GM18868 (cell line): ENCODE measurements at regions not wholly inside any gene's neighbourhood (a gene's known extent, or its start where the extent isn't known, plus 50 kb on each side); places are given as distances from the start of the nearest gene placed in this dataset.

ENCODE experiments used
- ATAC-seq: cut with Tn5 transposase; IDR thresholded peaks from one replicate; pipeline ENCODE4 v1.9.1; 2021; ENCODE audit warnings: mild to moderate bottlenecking, moderate library complexity; ENCODE audit not compliant: unreplicated experiment

- ATAC-seq = no peak
Observed at GRCh38 chr14:98605043-98605442, 667.0 kb downstream of the BCL11B start.

DNA sequence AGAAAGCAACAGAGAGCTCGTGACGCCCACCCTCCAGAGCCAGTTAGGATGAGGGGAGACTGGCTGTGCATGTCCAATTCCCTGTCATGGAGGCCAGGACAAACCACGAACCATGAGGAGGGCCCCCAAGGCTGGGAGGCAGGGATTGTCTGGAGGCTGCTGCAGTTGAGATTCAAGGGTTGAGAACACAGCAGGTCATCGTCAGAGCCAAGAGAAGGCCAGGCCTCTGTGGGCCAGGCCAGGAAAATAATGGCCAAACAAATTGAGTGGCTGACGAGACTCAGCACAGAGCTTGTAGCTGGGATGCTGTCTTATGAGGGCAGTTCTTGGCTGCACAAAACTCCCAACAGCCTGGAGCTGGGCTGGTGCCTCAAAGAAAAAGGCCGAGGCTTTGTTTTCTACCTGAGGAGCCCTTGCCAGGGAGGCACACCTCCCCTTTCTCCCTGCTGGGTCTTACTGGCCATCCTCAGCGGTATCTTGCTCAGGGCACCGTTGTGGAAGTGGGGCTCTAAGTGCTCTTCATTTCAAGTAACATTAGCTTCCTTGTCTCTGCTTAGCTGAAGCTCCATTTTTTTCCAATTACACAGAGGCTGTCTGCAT lies 665.9 kb downstream of the BCL11B start:
- no peak for ATAC-seq

DNA sequence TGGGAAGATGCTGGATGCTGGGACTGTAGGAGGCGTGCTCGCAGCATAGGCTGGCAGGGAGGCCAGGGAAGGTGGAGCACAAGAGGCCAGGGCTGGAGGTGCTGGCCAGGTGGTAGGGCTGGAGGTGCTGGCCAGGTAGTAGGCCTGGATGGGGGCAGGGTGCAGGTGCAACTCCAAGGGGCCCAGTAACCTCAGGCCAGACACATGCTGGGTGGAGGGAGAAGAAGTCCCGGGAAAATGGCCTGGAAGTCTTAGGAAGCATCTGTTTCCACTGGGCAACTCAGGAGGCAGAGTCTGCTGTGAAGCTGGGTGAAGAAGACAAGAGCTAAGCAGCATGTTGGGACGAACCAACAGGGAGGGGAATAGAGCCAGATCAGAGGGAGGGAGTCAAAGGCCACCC lies 665.2 kb downstream of the BCL11B start:
- no peak for ATAC-seq

DNA sequence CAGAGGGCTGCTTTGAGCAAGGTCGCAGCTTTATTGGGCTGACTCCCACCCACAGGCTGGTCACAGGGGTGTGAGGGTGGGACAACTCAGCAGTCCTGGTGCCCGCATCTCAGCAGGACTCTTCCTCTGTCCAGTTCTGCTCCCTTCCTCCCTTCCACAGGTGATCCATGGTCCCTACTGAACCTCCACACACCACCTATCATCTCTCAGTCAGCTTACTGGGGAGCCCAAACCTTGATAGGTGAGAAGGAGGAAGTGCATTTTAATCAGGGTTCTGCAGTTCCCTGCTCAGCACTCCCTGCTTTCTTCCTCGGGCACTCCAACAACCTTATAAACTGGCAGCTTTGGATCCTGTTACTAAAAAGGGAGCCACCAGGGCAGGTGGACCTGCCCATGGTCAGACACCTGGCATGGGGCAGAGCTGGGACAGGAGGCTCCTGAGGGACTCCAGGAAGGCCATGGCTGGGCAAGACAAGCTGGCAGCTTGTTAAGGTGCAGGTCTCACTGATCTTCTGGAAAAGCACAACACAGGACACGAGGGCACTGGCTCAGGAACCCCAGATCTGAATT lies 664.6 kb downstream of the BCL11B start:
- ATAC-seq = no peak

- ATAC-seq = no peak
Observed at GRCh38 chr14:98608071-98609060, 663.6 kb downstream of the BCL11B start.

DNA sequence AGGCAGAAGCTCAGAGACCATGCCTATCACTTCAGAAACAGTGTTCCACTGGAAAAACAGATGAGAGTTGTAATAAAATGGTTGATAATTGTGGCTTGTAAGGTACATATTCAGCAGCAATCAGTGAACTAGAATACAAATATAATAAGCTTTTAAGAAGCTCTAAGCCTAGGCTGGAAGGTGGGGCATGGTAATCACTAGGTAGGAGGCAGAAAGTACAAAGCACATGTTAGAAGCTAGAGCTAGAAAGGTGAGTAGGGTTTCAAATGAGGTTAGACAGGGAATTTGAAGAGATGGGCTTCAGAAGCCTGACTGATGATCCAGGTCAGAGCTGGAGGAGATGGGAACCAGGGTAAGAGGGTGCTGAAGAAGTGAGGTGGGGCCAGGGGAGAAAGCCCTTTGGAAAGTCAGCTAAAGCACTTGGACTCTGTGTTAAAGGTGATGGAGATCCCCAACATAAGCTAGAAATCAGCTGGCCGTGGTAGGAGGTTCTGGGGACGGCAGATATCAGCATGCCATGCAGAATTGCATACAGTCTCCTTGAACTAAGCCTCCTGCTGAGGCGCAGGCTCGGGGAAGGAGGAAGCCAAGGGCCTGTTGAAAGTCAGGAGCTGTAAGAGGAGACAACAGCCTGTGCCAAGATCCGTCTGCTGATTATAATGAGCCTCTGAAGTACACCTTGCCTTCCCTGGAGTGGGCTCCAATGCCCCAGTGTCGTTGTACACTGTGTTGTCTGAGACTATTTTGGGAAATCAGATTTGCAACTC lies 659.4 kb downstream of the BCL11B start:
- no peak for ATAC-seq

- no peak for ATAC-seq
Observed at GRCh38 chr14:98614741-98615140, 657.3 kb downstream of the BCL11B start.

GRCh38 chr14:98622208-98623051 lies 649.6 kb downstream of the BCL11B start:
- no peak for ATAC-seq

DNA sequence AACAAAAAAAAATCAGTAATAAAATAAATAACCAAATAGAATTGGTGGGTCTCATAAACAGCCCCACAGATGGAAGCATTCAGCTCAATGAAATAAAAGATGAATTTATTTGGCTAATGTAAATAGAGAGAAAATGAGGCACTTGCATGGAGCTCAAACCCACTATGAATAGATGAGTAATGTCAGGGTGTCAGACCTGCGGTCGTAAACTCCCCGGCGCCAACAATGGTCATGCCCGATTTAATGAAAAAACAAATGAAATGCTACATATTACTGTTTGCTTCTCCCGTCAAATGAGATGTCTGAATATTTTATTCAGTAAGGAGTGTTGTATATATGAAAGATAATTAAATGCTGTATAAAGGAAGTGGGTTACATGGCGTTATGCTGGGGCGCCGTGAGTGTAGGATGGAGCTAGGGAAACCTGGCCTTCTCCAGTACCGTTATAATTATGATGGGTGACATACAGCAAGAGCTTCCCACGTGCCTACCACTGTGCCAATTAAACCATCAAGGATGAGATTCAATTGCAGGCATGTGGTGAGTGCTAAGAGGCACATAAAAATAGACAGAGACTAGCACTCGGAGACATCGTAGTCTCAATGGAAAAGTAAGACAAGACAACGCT lies 648.1 kb downstream of the BCL11B start:
- ATAC-seq = no peak

DNA sequence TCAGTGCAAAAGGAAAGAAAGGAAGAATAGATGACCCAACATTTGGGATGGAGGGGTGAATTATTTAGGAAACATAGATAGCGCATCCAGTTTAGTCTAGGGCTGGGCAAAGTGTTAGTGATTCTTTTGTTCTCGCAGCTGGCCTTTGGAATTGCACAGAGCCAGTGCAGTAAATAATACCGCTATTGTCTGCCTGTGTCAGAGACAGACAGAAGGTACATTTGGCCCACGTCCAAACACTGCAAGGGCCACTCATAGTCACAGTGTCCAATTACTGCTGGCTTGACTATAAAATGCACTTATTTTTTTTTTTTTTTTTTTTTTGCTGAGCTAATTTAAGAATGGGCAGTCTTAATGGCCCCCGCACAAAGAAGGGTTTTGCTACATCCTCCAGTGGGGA lies 638.6 kb downstream of the BCL11B start:
- ATAC-seq = no peak

DNA sequence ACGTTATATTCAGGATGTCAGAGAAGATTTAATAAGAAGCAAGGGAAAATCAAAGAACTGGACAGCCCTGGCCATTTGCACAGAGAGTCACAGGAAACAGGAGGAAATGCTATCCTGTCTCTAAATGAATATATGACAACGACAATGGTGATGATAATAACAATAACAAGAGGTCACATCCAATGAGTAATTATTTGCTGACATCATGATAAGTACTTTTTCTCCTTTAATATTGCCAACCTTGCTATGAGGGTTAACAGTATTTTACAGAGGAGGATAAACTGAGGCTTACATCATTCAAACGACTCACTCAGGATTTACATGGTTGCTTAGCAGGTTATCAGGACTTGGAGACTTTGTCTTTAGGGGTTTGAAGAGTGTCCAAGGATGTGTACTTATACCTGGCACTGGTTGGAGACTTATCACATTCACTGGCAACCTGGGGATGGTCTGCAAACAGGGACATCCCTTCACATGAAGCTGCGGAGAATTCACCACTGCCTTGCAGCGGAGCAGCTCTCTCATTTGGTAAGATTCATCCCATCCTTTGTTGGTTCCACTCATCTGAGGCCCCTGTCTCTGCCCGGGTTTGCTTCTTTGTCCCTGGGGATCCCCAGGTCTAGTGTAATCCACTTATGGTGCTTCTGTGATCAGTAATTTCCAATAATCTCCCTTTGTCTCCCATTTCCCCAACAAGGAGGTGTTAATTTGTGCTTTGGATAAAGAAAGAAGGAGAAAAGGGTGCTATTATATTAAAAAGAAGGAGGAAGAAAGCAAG lies 637.8 kb downstream of the BCL11B start:
- ATAC-seq = no peak

DNA sequence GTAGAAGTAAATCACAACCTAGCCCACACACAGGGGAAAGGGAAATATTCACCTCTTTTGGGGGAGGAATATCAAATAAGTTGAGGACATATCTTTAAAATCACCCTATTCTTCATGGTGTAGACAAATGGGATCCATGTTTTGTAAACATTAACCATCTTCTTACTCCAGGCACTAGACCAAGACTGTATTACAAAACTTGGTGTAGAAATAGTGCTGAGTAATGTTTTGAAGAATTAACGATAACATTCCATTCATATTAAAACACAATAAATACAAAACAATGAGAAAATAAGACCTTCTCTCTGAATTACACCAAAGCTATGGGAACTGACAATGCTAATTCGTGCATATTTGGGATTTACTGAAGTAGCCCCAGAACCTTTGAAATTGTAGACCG lies 633.6 kb downstream of the BCL11B start:
- ATAC-seq = no peak

GRCh38 chr14:98647754-98648153 lies 624.2 kb downstream of the BCL11B start:
- ATAC-seq = no peak

DNA sequence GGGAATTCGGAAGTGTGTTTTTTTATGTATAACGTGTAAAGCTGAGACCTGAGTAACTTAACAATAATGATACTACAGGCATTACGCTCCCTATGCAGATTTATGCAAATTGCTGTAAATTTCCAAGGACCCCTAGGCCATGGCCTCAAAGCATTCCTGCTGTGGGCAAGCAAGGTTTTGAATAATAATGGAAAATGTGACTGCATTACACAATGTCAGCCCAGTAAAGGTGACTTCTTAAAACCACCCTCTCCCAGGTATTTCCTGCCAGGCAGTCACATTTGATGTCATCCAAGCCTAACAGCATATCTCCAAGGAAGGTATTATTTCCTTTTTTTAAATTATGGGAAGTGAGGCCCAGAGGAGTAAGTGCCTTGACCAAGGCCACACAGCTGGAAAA lies 621.0 kb downstream of the BCL11B start:
- ATAC-seq = no peak

GRCh38 chr14:98665007-98665406 lies 607.0 kb downstream of the BCL11B start:
- ATAC-seq = no peak

DNA sequence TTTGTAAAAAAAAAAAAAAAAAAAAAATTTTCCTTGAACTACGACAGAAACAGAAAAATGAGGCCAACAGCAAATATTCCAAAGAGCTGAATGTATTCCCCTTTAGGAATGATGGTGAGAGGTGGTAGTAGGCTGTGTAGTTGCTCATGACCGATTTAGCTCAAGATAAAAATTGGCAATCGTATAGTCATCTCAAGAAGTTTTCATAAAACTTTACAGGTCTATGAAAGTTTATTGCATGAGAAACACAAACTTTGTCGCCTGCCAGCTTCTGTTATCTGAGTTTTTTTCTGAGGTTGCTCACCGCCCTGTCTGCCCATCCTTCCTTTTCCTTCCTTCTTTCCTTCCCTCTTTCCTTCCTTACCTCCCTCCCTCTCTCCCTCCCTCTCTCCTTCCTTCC lies 605.5 kb downstream of the BCL11B start:
- no peak for ATAC-seq

DNA sequence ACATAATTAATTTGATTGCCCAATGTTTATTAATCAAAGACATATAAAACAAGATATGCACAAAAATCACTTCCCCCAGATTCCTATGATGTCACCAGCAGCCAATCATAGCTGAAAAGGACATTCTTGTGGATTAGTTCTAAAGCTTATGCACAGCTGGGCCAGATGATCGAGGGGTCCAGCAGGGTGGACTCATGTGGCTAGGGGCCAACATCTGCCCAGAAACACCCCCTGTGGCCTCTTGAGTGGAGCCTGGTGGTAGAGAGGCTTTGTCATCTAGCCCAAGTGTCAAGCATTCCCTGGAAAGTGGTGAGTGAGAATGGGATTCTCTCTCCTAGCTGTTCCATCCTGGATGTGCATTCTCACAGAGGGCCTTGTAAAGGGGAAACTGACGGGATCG lies 590.0 kb downstream of the BCL11B start:
- no peak for ATAC-seq

DNA sequence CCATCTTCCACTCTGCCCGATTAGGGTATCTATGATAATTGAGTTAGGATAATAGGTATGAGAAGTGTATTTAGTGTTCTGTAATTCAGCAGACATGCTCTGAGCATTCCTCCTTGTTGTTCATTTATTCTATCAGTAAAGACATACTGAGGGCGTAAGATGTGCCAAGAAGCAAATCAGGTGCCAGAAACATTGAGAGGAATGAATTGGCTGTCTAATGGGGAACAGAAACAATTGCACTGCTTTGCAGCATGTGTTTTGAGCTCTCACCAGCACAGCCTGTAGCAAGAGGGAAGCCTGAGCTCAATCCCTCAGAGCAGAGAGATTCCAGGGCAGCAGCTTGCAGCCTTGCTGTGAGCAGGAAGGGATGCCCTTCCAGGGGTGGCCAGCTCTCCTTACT lies 589.3 kb downstream of the BCL11B start:
- no peak for ATAC-seq

- no peak for ATAC-seq
Observed at GRCh38 chr14:98684468-98684867, 587.5 kb downstream of the BCL11B start.
